ENCODE measurements at regions not wholly inside any gene's neighbourhood (a gene's known extent, or its start where the extent isn't known, plus 50 kb on each side); places are given as distances from the start of the nearest gene placed in this dataset.

DNA sequence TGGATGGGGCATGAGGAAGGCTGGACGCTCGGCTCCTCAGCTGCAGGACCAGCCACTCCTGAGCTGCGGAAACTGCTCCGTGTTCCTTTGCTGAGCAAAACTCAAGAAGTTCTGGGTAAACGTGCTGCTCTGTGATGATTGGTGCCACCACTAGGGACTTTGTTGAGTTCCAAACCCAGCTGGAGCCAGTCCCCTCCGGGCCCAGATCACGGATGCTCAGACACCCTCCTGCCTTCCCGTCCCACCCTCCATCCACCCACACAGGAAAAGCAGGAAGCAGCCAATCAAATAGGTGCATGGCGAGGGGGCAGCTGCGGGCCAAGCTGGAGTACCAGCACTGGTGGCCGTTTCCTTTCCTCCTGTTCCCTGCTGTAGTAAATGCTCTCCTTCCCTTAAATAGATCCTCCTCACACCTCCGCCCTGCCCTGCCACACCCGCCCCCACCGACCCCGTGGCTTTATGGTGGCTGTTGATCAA is 68.0 kb downstream of the ADRA2C start:
- Histone ChIP-seq H3K9ac (ENCODE audit: control insufficient read depth, insufficient read depth, low read length) (no peak overlapping the region), H3K27ac (ENCODE audit: control insufficient read depth, insufficient read depth) (no peak overlapping the region), H3K36me3 (ENCODE audit: control insufficient read depth in 2 of 2, insufficient read depth in 2 of 2, low read length in 1 of 2) (no peaks in the 10 kb centered on the region), H2AFZ (ENCODE audit: control insufficient read depth, low read depth, low read length) (no peak overlapping the region), H3K9me3 (replicated peaks; ENCODE audit: control insufficient read depth, insufficient read depth, low read length) (no peaks in the 10 kb centered on the region; the same call in 2 of the 3 replicates), H3K4me1 (ENCODE audit: control insufficient read depth, insufficient read depth, low read length) (no peaks in the 10 kb centered on the region), H4K20me1 (ENCODE audit: control insufficient read depth, insufficient read depth) (no peaks in the 10 kb centered on the region), H3K4me3 (no peak overlapping the region), H3K4me2 (ENCODE audit: control insufficient read depth, insufficient read depth) (no peak overlapping the region), H3K79me2 (ENCODE audit: control insufficient read depth, insufficient read depth, low read length) (no peaks in the 10 kb centered on the region), H3K27me3 (replicated peaks in 1 of 2; ENCODE audit: control insufficient read depth in 2 of 2, insufficient read depth in 2 of 2, low read length in 1 of 2) (no peaks in the 10 kb centered on the region; a peak in 1 of 4 replicates)
- POLR2A ChIA-PET: no interaction called here
- in situ Hi-C loops (cut with MboI): no loop called here
- no peak for TF ChIP-seq STAT1 (conservative IDR thresholded peaks at IDR 0.05)
- TF ChIP-seq, protein P1, sequence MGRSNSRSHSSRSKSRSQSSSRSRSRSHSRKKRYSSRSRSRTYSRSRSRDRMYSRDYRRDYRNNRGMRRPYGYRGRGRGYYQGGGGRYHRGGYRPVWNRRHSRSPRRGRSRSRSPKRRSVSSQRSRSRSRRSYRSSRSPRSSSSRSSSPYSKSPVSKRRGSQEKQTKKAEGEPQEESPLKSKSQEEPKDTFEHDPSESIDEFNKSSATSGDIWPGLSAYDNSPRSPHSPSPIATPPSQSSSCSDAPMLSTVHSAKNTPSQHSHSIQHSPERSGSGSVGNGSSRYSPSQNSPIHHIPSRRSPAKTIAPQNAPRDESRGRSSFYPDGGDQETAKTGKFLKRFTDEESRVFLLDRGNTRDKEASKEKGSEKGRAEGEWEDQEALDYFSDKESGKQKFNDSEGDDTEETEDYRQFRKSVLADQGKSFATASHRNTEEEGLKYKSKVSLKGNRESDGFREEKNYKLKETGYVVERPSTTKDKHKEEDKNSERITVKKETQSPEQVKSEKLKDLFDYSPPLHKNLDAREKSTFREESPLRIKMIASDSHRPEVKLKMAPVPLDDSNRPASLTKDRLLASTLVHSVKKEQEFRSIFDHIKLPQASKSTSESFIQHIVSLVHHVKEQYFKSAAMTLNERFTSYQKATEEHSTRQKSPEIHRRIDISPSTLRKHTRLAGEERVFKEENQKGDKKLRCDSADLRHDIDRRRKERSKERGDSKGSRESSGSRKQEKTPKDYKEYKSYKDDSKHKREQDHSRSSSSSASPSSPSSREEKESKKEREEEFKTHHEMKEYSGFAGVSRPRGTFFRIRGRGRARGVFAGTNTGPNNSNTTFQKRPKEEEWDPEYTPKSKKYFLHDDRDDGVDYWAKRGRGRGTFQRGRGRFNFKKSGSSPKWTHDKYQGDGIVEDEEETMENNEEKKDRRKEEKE (IDR thresholded peaks at IDR 0.05): no peak
- no peak for TF ChIP-seq KAT2A (conservative IDR thresholded peaks at IDR 0.05; ENCODE audit: control insufficient read depth, low read depth, low read length)
- TF ChIP-seq EP300 (IDR thresholded peaks at IDR 0.05; ENCODE audit: borderline replicate concordance in 1 of 2, control insufficient read depth in 1 of 2, low read depth in 2 of 2, low read length in 2 of 2): no peak
- CTCF ChIA-PET: no interaction called here
- RAD21 ChIA-PET (ENCODE audit: unreplicated experiment): no interaction called here
- BruUV-seq (replicated peaks): no TSS peak
- 12% methylated on average over 15 of the region's 15 CpGs for WGBS (ENCODE audit: insufficient coverage, insufficient replicate concordance, low lambda C conversion rate, missing lambda C conversion rate)
- intact Hi-C loops (cut with micrococcal nuclease; ENCODE audit: unreplicated experiment): no loop called here
- FAIRE-seq (no peak), DNase-seq (ENCODE audit: low read depth, low spot score) (no peak), ATAC-seq (no peak)
- SMC1A ChIA-PET (ENCODE audit: uncharacterized antibody, unreplicated experiment): interaction anchor here (0.6 kb wide), 1 partner anchor 78 kb away, joined by 3 read pairs; no protein-coding TSS in a partner anchor

Data from GM12878 (cell line).